ENCODE measurements at regions not wholly inside any gene's neighbourhood (a gene's known extent, or its start where the extent isn't known, plus 50 kb on each side); places are given as distances from the start of the nearest gene placed in this dataset.

GRCh38 chr3:976006-976405, 116.8 kb upstream of the CNTN6 start:
- peaks cover 5% of the 10 kb centered on the region; the same call in 1 of the 2 replicates for H3K9me3 ChIP-seq (ENCODE audit: insufficient read depth, low read depth, low read length)
- H4K20me1 ChIP-seq (ENCODE audit: insufficient read depth, low read length, poor library complexity, severe bottlenecking): no peaks in the 10 kb centered on the region
- H3K9ac ChIP-seq (ENCODE audit: low read depth, low read length, poor library complexity, severe bottlenecking): no peak overlapping the region
- H3F3A ChIP-seq (ENCODE audit: low read depth): no peaks in the 10 kb centered on the region
- no peaks in the 10 kb centered on the region for H3K79me2 ChIP-seq (ENCODE audit: insufficient read depth, low read length)
- H3K4me3 ChIP-seq (ENCODE audit: low read length, poor library complexity, severe bottlenecking): no peak overlapping the region
- no peaks in the 10 kb centered on the region for H3K4me1 ChIP-seq (ENCODE audit: insufficient read depth, low read length, poor library complexity, severe bottlenecking)
- no peak overlapping the region for H2AFZ ChIP-seq (ENCODE audit: low read length)
- no peaks in the 10 kb centered on the region for H3K36me3 ChIP-seq (ENCODE audit: insufficient read depth, low read length)
- no peak overlapping the region for H3K4me2 ChIP-seq (ENCODE audit: low read depth, low read length, poor library complexity, severe bottlenecking)
- TF ChIP-seq EZH2phosphoT487 (IDR thresholded peaks at IDR 0.05; ENCODE audit: borderline replicate concordance) (no peak), CTCF (conservative IDR thresholded peaks at IDR 0.05; ENCODE audit: low read length) (no peak)
- no peaks in the 10 kb centered on the region for H3K9me2 ChIP-seq (replicated peaks; ENCODE audit: low read depth, low read length)
- H3K27me3 ChIP-seq (ENCODE audit: insufficient read depth, low read length, poor library complexity, severe bottlenecking): no peaks in the 10 kb centered on the region

GRCh38 chr3:981156-981555, 111.7 kb upstream of the CNTN6 start:
- Histone ChIP-seq H3K79me2 (ENCODE audit: insufficient read depth, low read length) (no peaks in the 10 kb centered on the region), H3K9me3 (ENCODE audit: insufficient read depth, low read depth, low read length) (peaks cover 7% of the 10 kb centered on the region; the same call in 1 of the 2 replicates), H3F3A (ENCODE audit: low read depth) (no peaks in the 10 kb centered on the region), H3K4me3 (ENCODE audit: low read length, poor library complexity, severe bottlenecking) (no peak overlapping the region), H4K20me1 (ENCODE audit: insufficient read depth, low read length, poor library complexity, severe bottlenecking) (no peaks in the 10 kb centered on the region), H3K36me3 (ENCODE audit: insufficient read depth, low read length) (no peaks in the 10 kb centered on the region), H3K9me2 (replicated peaks; ENCODE audit: low read depth, low read length) (no peaks in the 10 kb centered on the region), H3K27me3 (ENCODE audit: insufficient read depth, low read length, poor library complexity, severe bottlenecking) (no peaks in the 10 kb centered on the region), H3K9ac (ENCODE audit: low read depth, low read length, poor library complexity, severe bottlenecking) (no peak overlapping the region), H2AFZ (ENCODE audit: low read length) (no peak overlapping the region), H3K4me2 (ENCODE audit: low read depth, low read length, poor library complexity, severe bottlenecking) (no peak overlapping the region), H3K4me1 (ENCODE audit: insufficient read depth, low read length, poor library complexity, severe bottlenecking) (no peaks in the 10 kb centered on the region)
- TF ChIP-seq EZH2phosphoT487 (IDR thresholded peaks at IDR 0.05; ENCODE audit: borderline replicate concordance): no peak
- no peak for TF ChIP-seq CTCF (conservative IDR thresholded peaks at IDR 0.05; ENCODE audit: low read length)

- no peak for TF ChIP-seq EZH2phosphoT487 (IDR thresholded peaks at IDR 0.05; ENCODE audit: borderline replicate concordance)
- TF ChIP-seq CTCF (conservative IDR thresholded peaks at IDR 0.05; ENCODE audit: low read length): no peak
- no peaks in the 10 kb centered on the region for H3K36me3 ChIP-seq (ENCODE audit: insufficient read depth, low read length)
Measured at GRCh38 chr3:988785-989184, 104.0 kb upstream of the CNTN6 start.

More at GRCh38 chr3:988785-989184, 104.0 kb upstream of the CNTN6 start:
- no peak overlapping the region for H3K4me3 ChIP-seq (ENCODE audit: low read length, poor library complexity, severe bottlenecking)
- H3K9ac ChIP-seq (ENCODE audit: low read depth, low read length, poor library complexity, severe bottlenecking): no peak overlapping the region
- no peak overlapping the region for H2AFZ ChIP-seq (ENCODE audit: low read length)
- peaks cover 6% of the 10 kb centered on the region; the same call in 1 of the 2 replicates for H3K9me3 ChIP-seq (ENCODE audit: insufficient read depth, low read depth, low read length)
- H3K4me1 ChIP-seq (ENCODE audit: insufficient read depth, low read length, poor library complexity, severe bottlenecking): no peaks in the 10 kb centered on the region
- H3F3A ChIP-seq (ENCODE audit: low read depth): no peaks in the 10 kb centered on the region
- H4K20me1 ChIP-seq (ENCODE audit: insufficient read depth, low read length, poor library complexity, severe bottlenecking): no peaks in the 10 kb centered on the region
- H3K9me2 ChIP-seq (replicated peaks; ENCODE audit: low read depth, low read length): no peaks in the 10 kb centered on the region
- no peak overlapping the region for H3K4me2 ChIP-seq (ENCODE audit: low read depth, low read length, poor library complexity, severe bottlenecking)
- H3K27me3 ChIP-seq (ENCODE audit: insufficient read depth, low read length, poor library complexity, severe bottlenecking): no peaks in the 10 kb centered on the region
- no peaks in the 10 kb centered on the region for H3K79me2 ChIP-seq (ENCODE audit: insufficient read depth, low read length)

Data from Loucy (cell line).